AG09309 (cell line): ENCODE measurements at regions not wholly inside any gene's neighbourhood (a gene's known extent, or its start where the extent isn't known, plus 50 kb on each side); places are given as distances from the start of the nearest gene placed in this dataset.

ENCODE experiments used
- DNase-seq: peaks from one replicate; pipeline ENCODE4 v3.0.0-alpha.2; 2010; ENCODE audit warnings: low read depth
- H3K4me3 ChIP-seq: 2 replicates; pipeline ENCODE4 v1.5.1; 2011; ENCODE audit warnings: mild to moderate bottlenecking, low read depth, low read length, moderate library complexity; ENCODE audit not compliant: control insufficient read depth
- CTCF ChIP-seq: IDR thresholded peaks from 2 replicates; pipeline ENCODE4 v1.5.1; 2011; ENCODE audit warnings: mild to moderate bottlenecking, low read depth, low read length, inconsistent platforms; ENCODE audit not compliant: insufficient read depth, control insufficient read depth; ENCODE audit errors: missing control alignments

DNA sequence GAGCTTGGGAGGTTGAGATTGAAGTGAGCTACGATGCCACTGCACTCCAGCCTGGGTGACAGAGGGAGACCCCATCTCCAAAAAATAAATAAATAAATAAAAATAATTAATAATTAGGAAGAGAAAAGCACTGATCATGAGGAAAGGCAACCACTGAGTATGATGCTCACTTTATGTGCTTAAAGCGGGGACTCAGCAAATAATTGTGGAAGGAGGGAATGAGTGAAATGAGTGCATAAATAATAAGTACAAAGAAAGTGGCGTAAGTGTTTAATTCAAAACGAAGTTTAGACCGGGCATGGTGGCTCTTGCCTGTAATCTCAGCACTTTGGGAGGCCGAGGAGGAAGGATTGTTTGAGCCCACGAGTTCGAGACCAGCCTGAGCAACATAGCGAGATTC is 94.9 kb upstream of the MKLN1 start:
- DNase-seq = no peak
- H3K4me3 ChIP-seq = no peak overlapping the region
- no peak for TF ChIP-seq CTCF

- no peak for DNase-seq
- H3K4me3 ChIP-seq = no peak overlapping the region
- TF ChIP-seq CTCF = no peak
Observed at GRCh38 chr7:131233193-131233592, 94.5 kb upstream of the MKLN1 start.

DNA sequence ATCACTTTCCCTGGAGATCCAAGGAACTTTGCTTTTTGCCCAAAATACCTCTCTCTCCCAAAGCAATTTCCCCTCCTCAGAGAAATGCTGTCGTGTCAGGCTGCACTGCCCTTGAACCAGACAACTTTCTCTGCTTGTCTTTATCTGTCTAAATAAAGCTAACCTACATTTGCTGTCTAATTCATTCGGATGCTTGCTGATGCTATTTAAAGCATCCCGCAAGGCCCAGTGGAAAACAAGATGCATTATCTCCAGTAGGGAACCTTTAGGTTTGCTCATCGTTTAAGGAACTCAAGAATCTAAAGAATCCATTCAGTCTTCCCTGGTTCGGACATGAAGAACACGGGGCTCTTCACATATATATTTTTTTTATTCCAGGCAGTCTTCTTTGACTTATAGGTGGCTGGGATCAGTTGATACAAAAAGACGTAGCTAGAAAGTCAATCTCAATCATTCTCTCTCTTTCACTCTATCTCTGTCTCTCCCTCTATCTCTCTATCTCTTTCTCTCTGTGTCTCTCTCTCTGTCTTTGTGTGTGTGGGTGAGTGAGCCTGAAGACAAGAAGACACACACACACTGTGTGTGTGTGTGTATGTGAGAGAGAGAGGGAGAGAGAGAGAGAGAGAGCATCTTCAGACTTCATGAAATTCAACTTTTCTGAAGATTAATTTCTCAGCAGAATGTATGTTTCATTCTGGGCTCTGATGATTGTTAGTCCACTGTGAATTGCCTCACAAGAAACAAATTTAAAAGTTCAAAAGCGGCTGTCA is 92.8 kb upstream of the MKLN1 start:
- DNase-seq = no peak
- H3K4me3 ChIP-seq = no peak overlapping the region
- TF ChIP-seq CTCF = no peak

DNA sequence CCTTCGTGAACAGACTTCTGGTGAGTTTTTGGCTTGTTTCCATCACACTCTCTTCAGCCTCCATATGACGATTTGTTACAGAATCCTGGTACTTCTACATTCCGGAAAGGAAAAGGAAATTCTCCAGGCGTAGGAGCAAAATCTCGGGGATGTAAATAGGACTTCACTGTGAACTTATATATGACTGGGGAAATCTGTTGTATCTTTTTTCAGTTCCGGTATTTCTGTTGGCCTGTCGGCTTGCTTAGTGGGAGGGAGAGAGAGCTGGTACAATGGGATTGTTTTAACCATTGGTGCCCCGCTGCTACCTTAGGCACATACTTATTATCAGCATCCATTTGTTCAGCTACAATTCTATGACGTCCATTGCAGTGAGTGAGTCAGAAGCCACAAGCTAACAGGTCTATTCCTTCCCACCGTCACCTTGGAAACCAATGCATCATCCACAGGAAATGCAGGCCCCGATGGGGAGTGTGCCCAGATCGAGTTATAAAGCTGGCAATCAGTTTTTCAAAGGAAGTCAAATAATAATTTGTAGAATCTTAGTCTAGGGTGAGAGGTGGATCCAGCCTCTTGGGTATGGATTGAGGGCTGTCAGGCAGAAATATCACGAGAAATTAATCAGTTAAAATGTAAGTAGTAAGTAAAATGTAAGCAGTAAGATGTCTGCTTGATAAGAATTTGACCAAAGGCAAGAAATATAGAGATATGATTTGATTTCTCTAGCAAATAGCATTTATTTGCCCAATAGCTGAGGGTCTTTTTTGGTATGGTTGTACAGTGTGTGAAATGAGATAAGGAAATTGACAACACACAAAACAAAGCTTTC is 92.0 kb upstream of the MKLN1 start:
- no peak overlapping the region for H3K4me3 ChIP-seq
- TF ChIP-seq CTCF = no peak
- DNase-seq = peak; percentile 91

- no peak for TF ChIP-seq CTCF
- H3K4me3 ChIP-seq = no peak overlapping the region
- no peak for DNase-seq
Observed at GRCh38 chr7:131236318-131236672, 91.4 kb upstream of the MKLN1 start.

GRCh38 chr7:131238347-131238931 is 89.2 kb upstream of the MKLN1 start:
- peak; percentile 40 for DNase-seq
- H3K4me3 ChIP-seq = no peak overlapping the region
- no peak for TF ChIP-seq CTCF
